Neural progenitor cell (in vitro differentiated cells): ENCODE measurements at regions not wholly inside any gene's neighbourhood (a gene's known extent, or its start where the extent isn't known, plus 50 kb on each side); places are given as distances from the start of the nearest gene placed in this dataset.

Experiments used
- DNase-seq: peaks from one replicate; pipeline ENCODE4 v3.0.0-alpha.2; 2016; ENCODE audit warnings: low spot score
- H2AFZ ChIP-seq: fragments of 200-600 bp; sonication (generic); replicated peaks from 2 replicates; pipeline ENCODE4 v1.6.1; 2016; ENCODE audit warnings: antibody characterized with exemption
- H3F3A ChIP-seq: fragments of 200-600 bp; sonication (generic); 2 replicates; pipeline ENCODE4 v1.6.1; 2016; ENCODE audit warnings: antibody characterized with exemption, low read depth
- H3K27ac ChIP-seq: fragments of 200-600 bp; sonication (generic); 2 replicates; pipeline ENCODE4 v1.5.1; 2016; ENCODE audit warnings: mild to moderate bottlenecking
- H3K27me3 ChIP-seq: fragments of 200-600 bp; sonication (generic); 2 replicates; pipeline ENCODE4 v1.6.1; 2016; ENCODE audit warnings: mild to moderate bottlenecking, moderate library complexity
- H3K36me3 ChIP-seq: fragments of 200-600 bp; sonication (generic); 2 replicates; pipeline ENCODE4 v1.5.1; 2016
- H3K4me1 ChIP-seq: fragments of 200-600 bp; sonication (generic); 2 replicates; pipeline ENCODE4 v1.6.1; 2016; ENCODE audit warnings: mixed run types
- H3K4me2 ChIP-seq: fragments of 200-600 bp; sonication (generic); 2 replicates; pipeline ENCODE4 v1.6.1; 2016
- H3K4me3 ChIP-seq: fragments of 200-600 bp; sonication (generic); 2 replicates; pipeline ENCODE4 v1.5.1; 2016
- H3K79me2 ChIP-seq: fragments of 200-600 bp; sonication (generic); 2 replicates; pipeline ENCODE4 v1.6.1; 2016; ENCODE audit warnings: low read depth
- H3K9ac ChIP-seq: fragments of 200-600 bp; sonication (generic); 2 replicates; pipeline ENCODE4 v1.6.1; 2016
- H3K9me3 ChIP-seq: fragments of 200-600 bp; sonication (generic); 2 replicates; pipeline ENCODE4 v1.5.1; 2016; ENCODE audit warnings: low read depth
- H4K20me1 ChIP-seq: fragments of 200-600 bp; sonication (generic); 2 replicates; pipeline ENCODE4 v1.6.1; 2016; ENCODE audit warnings: low read depth
- H3K27ac Mint-ChIP-seq: 3 replicates; pipeline ENCODE4 v1.8.0; 2021; ENCODE audit warnings: mixed read lengths
- H3K27me3 Mint-ChIP-seq: 2 replicates; pipeline ENCODE4 v1.8.0; 2022; ENCODE audit warnings: low read depth, mild to moderate bottlenecking, inconsistent platforms, moderate library complexity, mixed read lengths; ENCODE audit not compliant: insufficient read depth
- H3K36me3 Mint-ChIP-seq: 3 replicates; pipeline ENCODE4 v1.8.0; 2021; ENCODE audit warnings: mixed read lengths
- H3K4me1 Mint-ChIP-seq: 3 replicates; pipeline ENCODE4 v1.8.0; 2021; ENCODE audit warnings: mixed read lengths
- H3K4me3 Mint-ChIP-seq: 3 replicates; pipeline ENCODE4 v1.8.0; 2021; ENCODE audit warnings: mild to moderate bottlenecking, moderate library complexity, mixed read lengths
- H3K9me3 Mint-ChIP-seq: 3 replicates; pipeline ENCODE4 v1.8.0; 2020; ENCODE audit warnings: mixed read lengths
- EZH2 ChIP-seq: fragments of 200-600 bp; sonication (generic); IDR thresholded peaks from 2 replicates; pipeline ENCODE4 v1.6.1; 2017; ENCODE audit warnings: antibody characterized with exemption, mild to moderate bottlenecking, moderate library complexity
- EZH2phosphoT487 ChIP-seq: fragments of 200-600 bp; sonication (generic); IDR thresholded peaks from 2 replicates; pipeline ENCODE4 v1.6.1; 2017; ENCODE audit warnings: antibody characterized with exemption
- TF ChIP-seq, protein P1 (sequence below): fragments of 200-600 bp; sonication (generic); IDR thresholded peaks from 2 replicates; pipeline ENCODE4 v1.5.1; 2017; ENCODE audit warnings: antibody characterized with exemption, mild to moderate bottlenecking

DNA sequence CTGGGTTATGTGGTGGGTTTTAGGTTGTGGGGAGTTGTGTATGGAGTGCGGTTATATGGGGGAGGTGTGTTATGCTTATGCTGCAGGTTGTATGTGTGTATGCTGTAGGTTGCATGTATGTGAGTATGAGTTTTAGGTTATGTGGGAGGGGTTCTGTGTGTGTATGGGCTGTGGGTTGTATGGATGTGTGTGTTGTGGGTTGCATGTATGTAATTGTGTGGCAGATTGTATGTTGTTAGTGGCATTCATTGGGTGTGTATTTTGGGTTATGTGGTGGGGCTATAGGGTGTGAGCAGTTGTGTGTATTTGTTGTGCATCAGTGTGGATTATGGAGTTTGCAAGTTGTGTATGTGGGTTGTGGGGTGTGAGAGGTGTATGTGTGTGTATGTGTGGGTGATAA lies 277.4 kb downstream of the NPIPA8 start:
- H3K4me2 ChIP-seq: no peak overlapping the region
- DNase-seq: no peak
- no peak overlapping the region for H2AFZ ChIP-seq
- no peaks in the 10 kb centered on the region for H4K20me1 ChIP-seq
- Mint-ChIP-seq H3K27ac (no peak overlapping the region), H3K27me3 (peaks cover 3% of the 10 kb centered on the region), H3K36me3 (no peaks in the 10 kb centered on the region), H3K9me3 (no peaks in the 10 kb centered on the region), H3K4me1 (no peaks in the 10 kb centered on the region), H3K4me3 (no peak overlapping the region)
- H3F3A ChIP-seq: no peaks in the 10 kb centered on the region
- no peaks in the 10 kb centered on the region for H3K27me3 ChIP-seq
- TF ChIP-seq EZH2 (no peak), EZH2phosphoT487 (no peak)
- TF ChIP-seq, protein P1, sequence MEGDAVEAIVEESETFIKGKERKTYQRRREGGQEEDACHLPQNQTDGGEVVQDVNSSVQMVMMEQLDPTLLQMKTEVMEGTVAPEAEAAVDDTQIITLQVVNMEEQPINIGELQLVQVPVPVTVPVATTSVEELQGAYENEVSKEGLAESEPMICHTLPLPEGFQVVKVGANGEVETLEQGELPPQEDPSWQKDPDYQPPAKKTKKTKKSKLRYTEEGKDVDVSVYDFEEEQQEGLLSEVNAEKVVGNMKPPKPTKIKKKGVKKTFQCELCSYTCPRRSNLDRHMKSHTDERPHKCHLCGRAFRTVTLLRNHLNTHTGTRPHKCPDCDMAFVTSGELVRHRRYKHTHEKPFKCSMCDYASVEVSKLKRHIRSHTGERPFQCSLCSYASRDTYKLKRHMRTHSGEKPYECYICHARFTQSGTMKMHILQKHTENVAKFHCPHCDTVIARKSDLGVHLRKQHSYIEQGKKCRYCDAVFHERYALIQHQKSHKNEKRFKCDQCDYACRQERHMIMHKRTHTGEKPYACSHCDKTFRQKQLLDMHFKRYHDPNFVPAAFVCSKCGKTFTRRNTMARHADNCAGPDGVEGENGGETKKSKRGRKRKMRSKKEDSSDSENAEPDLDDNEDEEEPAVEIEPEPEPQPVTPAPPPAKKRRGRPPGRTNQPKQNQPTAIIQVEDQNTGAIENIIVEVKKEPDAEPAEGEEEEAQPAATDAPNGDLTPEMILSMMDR: no peak
- no peaks in the 10 kb centered on the region for H3K36me3 ChIP-seq
- no peak overlapping the region for H3K27ac ChIP-seq
- H3K4me1 ChIP-seq: no peaks in the 10 kb centered on the region
- no peaks in the 10 kb centered on the region for H3K9me3 ChIP-seq
- H3K4me3 ChIP-seq: no peak overlapping the region
- no peaks in the 10 kb centered on the region for H3K79me2 ChIP-seq
- H3K9ac ChIP-seq: no peak overlapping the region

DNA sequence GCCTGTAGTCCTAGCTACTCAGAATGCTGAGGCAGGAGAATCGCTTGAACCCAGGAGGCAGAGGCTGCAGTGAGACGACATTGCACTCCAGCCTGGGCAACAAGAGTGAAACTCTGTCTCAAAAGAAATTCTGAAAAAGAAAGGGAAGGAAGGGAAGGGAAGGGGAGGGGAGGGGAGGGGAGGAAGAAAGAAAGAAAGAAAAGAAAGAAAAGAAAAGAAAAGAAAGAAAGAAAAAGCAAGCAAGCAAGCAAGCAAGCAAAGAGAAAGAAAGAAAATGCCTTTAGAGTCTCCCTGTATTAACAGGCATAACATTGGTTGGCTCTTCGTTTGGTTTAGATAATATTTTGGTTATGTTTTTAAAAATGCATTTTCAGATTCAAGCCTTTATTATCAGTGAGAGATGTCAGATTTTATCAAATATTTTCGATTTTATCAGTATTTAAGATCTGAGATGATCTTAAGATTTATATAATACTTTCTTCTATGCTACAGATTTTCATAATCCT lies 281.1 kb downstream of the NPIPA8 start:
- Mint-ChIP-seq H3K4me1 (no peaks in the 10 kb centered on the region), H3K4me3 (no peak overlapping the region), H3K36me3 (no peaks in the 10 kb centered on the region), H3K9me3 (peaks cover 2% of the 10 kb centered on the region), H3K27me3 (peaks cover 7% of the 10 kb centered on the region), H3K27ac (no peak overlapping the region)
- Histone ChIP-seq H3K9me3 (no peaks in the 10 kb centered on the region), H3K4me3 (no peak overlapping the region), H3K36me3 (no peaks in the 10 kb centered on the region), H3F3A (no peaks in the 10 kb centered on the region), H2AFZ (no peak overlapping the region), H3K4me2 (no peak overlapping the region), H3K9ac (no peak overlapping the region), H3K79me2 (no peaks in the 10 kb centered on the region), H3K27ac (no peak overlapping the region), H3K4me1 (no peaks in the 10 kb centered on the region), H3K27me3 (no peaks in the 10 kb centered on the region), H4K20me1 (no peaks in the 10 kb centered on the region)
- TF ChIP-seq EZH2: no peak
- TF ChIP-seq, protein P1: no peak
- TF ChIP-seq EZH2phosphoT487: no peak
- no peak for DNase-seq

DNA sequence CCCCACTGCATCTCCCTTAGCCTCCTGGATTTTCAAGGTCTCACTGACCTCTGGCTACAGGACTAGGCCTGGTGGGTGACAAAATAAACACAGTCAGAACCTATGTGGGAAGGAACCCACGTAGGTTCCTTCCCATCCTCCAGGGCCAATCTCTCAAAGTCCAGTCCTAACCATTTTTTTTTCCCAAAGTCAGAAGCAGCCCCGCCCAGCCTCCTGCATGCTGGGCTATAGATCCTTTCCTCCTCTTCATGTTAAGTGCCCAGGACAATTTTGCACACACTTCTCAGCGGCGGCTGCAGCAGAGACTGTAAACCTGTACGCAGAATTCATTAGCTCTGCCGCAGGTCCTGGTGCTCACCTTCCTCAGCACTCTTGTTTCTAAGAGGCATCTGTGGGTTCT lies 285.8 kb downstream of the NPIPA8 start:
- Mint-ChIP-seq H3K4me3 (no peak overlapping the region), H3K9me3 (peaks cover 2% of the 10 kb centered on the region), H3K27ac (no peak overlapping the region), H3K4me1 (no peaks in the 10 kb centered on the region), H3K27me3 (peaks cover 7% of the 10 kb centered on the region), H3K36me3 (no peaks in the 10 kb centered on the region)
- Histone ChIP-seq H2AFZ (no peak overlapping the region), H4K20me1 (no peaks in the 10 kb centered on the region), H3K27ac (no peak overlapping the region), H3K4me2 (no peak overlapping the region), H3K27me3 (no peaks in the 10 kb centered on the region), H3K79me2 (no peaks in the 10 kb centered on the region), H3K4me1 (no peaks in the 10 kb centered on the region), H3K9ac (no peak overlapping the region), H3K9me3 (no peaks in the 10 kb centered on the region), H3K4me3 (no peak overlapping the region), H3F3A (no peaks in the 10 kb centered on the region), H3K36me3 (no peaks in the 10 kb centered on the region)
- no peak for TF ChIP-seq EZH2
- no peak for TF ChIP-seq EZH2phosphoT487
- TF ChIP-seq, protein P1: no peak
- no peak for DNase-seq
